ENCODE measurements at regions not wholly inside any gene's neighbourhood (a gene's known extent, or its start where the extent isn't known, plus 50 kb on each side); places are given as distances from the start of the nearest gene placed in this dataset.

DNA sequence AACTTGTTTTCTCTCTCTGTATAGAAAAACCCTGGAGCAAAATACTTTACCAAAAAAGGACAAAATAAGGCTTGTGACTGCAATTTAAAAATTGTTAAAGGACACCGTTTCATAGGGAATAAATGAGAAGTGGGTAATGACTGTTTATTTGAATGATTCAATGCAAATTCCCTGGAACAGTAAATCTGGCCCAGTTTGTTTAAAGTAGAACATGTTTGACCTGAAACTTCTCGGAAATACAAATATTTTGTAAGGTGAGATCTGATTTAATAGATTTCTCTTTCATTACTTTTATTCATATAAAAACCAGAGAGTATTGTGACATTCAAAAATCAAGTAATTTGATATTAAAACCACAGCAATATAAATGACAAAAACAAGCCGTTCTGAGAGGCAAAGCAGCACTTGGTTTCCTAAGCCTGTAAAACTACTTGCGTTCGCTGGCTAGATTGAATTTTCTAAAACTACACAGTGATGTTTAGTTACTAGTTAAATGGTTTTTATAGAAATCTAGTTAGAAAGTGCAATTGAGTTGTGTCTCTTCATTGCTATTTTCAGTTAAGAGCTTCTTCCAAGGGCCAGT lies 76.8 kb upstream of the PITRM1 start:
- no peak for DNase-seq (ENCODE audit: low read depth in 1 of 2, low spot score in 1 of 2)

- DNase-seq (ENCODE audit: low read depth in 1 of 2, low spot score in 1 of 2) = no peak
Measured at GRCh38 chr10:3248526-3249306, 76.1 kb upstream of the PITRM1 start.

DNA sequence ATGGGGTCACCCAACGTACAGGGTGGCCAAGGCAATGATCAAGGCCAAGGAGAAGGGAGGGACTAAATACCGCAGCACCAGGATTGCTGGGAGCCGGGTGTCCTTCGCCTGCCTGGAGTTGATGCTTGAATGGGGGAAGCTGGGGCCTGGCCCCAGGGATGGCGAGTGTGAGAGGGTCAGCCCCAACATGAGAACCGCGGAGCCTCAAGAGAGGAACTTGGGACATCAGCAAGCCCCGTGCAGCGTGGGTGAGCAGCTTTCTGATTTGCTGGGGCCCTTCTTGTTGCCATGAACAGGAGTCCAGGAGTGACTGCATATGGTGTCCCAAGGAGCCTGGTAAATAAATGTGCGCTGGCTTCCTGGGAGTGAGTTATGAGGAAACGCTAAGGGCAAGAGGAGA lies 72.8 kb upstream of the PITRM1 start:
- no peak for DNase-seq (ENCODE audit: low read depth in 1 of 2, low spot score in 1 of 2)

DNA sequence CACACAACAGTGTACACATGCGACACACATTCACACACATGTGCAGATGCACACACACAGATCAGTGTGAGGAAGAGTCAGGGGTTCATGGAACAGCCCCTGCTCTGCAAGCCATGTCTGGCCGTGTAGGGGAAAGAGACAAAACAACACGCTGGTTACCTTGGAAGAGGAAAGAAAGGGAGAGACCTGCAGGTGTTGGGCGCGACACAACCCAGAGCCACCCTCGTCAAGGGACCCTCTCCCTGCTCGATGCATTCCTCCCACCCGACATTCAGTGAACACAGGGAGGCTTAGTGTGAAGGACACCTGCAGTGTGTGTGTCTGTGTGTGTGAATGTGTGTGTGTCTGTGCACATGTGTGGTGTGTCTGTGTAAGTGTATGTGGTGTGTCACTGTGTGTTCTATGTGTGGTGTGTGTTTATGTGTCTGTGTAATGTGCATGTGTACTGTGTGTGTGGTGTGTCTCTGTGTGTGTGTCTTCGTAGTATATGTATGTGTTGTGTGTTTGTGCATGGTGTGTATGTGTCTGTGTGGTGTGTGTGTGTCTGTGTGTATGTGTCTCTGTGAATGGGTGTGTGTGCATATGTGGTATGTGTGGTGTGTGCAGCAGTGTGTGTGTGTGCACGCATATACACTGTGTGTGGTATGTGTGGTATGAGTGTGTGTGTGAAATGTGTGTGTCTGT lies 69.5 kb upstream of the PITRM1 start:
- DNase-seq (ENCODE audit: low read depth in 1 of 2, low spot score in 1 of 2) = no peak

- DNase-seq (ENCODE audit: low read depth in 1 of 2, low spot score in 1 of 2) = no peak
Measured at GRCh38 chr10:3241274-3241921, 68.8 kb upstream of the PITRM1 start.

GRCh38 chr10:3239920-3240894 lies 67.6 kb upstream of the PITRM1 start:
- no peak for DNase-seq (ENCODE audit: low read depth in 1 of 2, low spot score in 1 of 2)

- DNase-seq (ENCODE audit: low read depth in 1 of 2, low spot score in 1 of 2) = peak; percentile 70 to 72
Measured at GRCh38 chr10:3239066-3239919, 66.7 kb upstream of the PITRM1 start.

DNA sequence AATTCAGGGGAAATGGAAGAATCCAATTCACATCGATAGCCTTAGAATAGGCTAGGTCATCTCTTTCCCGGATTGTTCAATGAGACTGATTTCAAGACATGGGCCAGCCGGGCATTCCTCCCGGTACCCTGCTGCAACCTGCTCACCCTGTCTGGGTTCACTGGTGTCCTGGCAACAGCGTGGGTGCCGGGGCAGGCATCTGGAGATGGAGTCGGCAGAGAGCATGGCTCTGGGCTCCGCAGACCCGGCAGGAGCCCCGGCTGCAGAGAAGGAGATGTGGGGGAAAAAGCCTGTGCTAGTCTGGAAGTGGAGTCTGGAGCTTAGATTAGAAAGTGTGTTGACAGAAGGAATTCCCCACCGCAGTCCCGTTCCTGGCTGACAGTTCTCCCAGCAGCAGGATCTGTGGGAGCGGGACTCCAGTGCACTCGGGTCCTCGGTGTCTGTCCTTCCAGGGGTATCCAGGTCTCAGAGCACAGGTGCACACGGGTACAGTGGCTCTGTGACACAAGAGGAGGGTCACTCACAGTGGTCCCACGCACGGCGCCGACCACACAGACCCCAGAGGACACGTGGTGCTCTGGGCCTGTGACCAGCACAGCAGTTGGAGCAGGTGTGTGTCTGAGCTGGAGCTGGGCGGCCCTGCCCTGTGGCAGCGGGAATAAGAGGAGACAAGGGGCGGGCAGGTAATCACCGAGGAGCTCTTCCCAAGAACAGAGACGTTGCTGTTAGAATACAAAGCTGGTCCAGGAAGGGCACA lies 65.7 kb upstream of the PITRM1 start:
- DNase-seq (ENCODE audit: low read depth in 1 of 2, low spot score in 1 of 2) = no peak

DNA sequence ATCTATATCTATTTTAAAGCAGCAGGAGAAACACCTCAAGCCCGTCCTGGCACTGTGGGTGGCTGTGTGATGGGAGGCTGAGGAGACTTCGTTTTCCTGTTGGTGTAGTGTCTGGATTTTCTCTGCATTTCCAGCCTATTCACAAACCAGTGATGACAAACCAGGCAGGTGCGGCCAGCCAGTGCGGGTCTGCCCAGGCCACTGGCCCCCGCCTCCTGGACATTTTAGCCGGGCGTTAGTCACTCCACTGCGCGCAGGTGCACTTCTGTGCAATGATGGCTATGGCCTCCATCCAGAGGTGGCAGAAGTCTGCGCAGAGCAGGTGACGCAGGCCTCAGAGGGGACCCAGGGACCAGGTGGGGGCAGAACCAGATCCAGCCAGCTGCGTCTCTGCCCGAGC lies 64.9 kb upstream of the PITRM1 start:
- no peak for DNase-seq (ENCODE audit: low read depth in 1 of 2, low spot score in 1 of 2)

DNA sequence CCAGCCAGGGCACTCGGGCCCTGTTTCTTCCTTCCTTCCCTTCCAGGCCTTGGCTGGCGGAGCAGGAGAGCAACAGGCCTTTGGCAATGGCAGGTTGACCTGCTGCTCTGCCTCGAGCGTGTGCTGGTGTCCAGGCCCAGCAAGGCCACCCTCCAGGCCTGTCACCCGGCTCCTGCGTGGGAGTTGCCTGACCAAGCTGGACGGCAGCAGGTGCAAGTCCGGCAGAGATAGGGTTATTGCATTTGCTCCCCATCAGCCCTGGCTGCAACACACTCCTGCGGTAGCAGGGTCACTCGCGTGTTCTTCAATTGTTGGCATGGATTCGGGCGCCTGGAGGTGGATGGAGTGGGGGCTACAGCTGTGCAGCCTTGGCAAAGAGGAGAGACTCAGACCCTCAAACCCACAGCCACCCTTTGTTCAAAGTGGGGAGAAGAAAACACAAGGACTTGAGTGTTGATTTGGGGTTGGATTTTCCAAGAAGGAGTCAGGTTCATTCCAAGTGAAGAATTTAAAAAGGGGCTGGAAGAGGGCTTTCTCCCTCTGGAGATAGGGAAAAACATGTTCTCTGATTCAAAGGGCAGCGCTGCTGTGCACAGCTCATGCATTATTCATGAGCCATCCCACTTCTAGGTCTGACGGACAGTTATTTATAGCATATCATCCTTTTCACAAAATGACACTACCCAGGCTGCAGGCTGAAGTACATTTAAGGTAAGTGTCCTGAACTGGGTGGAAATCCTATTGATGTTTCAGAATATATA lies 64.2 kb upstream of the PITRM1 start:
- DNase-seq (ENCODE audit: low read depth in 1 of 2, low spot score in 1 of 2) = no peak

DNA sequence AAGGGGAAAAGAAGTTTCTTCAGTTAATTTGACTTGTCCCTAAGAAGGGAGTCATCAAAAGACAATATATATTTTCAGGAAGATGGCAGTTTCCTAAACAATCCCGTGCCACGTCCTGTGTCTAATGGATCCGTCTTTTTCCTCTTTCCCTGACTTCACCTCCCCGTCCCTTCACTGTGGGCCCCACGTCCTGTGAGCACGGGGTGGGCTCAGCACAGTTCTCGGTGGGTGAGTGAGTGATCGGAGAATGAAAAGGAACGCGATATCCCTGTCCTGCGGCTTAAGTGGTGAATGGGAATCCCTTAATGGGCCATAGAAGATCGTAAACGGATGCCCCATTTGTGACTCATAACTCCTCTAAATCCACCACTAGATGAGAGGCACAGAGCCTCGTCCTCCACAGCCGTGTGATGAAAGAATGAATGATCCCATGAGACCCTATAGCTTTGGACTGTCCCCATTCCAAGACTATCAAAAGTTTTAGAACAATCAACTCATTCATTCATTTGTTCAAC lies 63.5 kb upstream of the PITRM1 start:
- DNase-seq (ENCODE audit: low read depth in 1 of 2, low spot score in 1 of 2) = no peak

GRCh38 chr10:3235395-3235794 lies 62.8 kb upstream of the PITRM1 start:
- no peak for DNase-seq (ENCODE audit: low read depth in 1 of 2, low spot score in 1 of 2)

DNA sequence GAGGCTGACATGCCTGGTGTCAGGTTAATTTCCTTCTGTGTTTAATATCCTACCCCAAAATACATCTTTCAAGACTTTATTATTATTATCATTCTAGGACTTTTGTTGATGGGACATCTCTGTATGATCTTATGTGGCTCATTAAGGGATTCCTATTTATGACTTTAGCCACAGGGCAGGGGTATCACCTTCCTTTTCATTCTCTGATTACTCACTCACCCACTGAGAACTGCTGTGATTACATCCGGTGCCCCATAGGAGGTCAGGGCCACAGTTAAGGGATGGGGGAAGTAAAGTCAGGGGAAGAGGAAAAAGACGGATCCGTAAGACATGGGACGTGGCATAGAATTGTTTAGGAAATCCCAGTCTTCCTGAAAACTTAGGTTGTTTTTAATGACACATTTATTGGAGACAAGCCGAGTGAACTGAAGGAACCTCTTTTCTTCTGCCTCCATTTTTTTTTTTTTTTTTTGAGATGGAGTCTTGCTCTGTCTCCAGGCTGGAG lies 61.0 kb upstream of the PITRM1 start:
- no peak for DNase-seq (ENCODE audit: low read depth in 1 of 2, low spot score in 1 of 2)

DNA sequence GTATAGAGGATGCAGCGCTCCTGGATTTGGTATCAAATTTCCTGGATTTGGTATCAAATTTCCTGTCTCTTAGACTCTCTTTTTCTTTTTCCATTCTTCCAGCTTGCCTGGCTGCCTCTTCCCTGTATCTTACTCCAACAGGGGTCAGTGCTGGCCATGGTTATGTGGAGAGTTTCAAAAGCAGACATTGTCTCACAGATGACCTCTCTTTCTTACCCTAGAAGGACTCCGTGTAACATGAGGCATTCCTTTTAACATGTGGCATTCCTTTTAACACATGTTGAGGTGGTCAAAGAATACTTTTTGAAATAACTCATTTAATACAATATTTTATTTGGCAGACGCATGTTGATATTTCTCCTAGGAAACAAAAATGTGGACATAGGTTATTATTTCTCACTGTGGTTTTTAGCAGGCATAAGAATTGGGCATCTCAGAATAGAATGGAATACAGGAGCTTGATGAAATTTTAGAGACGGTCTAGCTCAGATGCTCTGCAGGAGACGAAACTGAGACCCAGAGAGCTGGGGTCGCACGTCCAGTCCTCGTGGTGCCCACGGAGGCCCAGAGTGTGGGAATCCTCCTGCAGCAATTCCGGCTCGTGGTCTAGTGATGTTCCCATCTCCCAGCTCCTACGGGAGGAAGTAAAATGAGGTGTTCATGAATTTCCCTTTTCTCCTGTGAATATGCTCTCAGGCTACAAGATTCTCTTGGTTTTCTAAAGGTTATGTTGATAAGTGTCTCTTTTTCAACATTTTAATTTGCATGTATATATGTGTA lies 59.6 kb upstream of the PITRM1 start:
- no peak for DNase-seq (ENCODE audit: low read depth in 1 of 2, low spot score in 1 of 2)

DNA sequence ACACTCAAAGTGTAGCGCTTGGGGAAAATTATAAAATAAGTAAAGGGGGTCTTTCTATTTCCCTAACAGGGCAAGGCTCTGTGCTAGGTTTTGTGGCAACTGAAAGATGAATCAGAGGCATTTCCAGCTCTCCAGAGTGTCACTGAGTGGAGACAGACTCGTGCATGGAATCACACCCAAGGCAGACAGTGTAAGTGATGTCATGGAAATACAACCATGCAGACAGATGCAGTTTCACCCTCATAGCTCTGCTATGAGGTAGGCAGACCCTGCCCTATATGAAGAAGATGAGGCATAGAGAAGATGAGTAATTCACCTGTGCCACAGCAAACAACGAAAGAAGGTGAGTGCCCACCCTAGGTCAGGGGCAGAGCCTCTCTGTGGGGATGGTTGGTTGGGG lies 57.2 kb upstream of the PITRM1 start:
- no peak for DNase-seq (ENCODE audit: low read depth in 1 of 2, low spot score in 1 of 2)

DNA sequence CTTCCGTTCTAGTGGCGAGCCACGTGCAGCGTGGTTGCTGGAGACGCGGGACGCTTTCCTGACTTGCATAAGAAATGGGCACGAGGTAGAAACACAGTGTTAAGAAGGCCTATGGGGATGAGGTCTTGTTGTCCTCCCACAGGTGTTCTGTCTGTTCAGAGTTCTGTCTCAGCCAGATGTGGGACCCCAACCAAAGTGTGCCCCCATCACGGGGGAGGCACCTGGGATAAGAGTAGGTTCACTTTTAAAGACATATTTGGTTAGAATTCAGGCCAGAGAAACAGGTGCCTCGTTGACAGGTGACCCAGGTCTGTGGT lies 56.0 kb upstream of the PITRM1 start:
- DNase-seq (ENCODE audit: low read depth in 1 of 2, low spot score in 1 of 2) = no peak

GRCh38 chr10:3226960-3227744 lies 54.6 kb upstream of the PITRM1 start:
- DNase-seq (ENCODE audit: low read depth in 1 of 2, low spot score in 1 of 2) = no peak
